ENCODE measurements at regions not wholly inside any gene's neighbourhood (a gene's known extent, or its start where the extent isn't known, plus 50 kb on each side); places are given as distances from the start of the nearest gene placed in this dataset.

DNA sequence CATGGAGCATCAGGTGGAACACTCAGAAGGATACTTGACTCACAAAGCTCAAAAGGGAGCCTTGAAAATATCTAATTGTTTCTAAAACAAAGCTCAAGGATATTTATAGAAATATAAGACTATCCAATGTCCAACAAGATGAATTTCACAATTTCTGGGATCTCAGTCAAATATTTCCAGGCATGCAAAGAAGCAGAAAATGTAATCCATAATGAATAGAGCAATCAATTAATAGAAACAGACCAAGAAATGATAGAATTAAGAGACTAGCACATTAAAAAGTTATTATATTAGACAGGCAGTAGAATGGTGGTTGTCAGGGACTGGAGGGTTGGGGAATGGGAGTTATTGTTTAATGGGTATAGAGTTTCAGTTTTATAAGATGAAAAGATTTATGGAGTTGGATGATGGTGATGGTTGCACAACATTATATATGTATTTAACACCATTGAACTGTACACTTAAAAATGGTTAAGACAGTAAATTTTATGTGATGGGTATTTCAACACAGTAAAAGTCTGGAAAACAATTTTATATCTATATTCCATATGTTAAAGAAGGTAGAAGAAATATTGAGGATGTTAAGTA, 189.9 kb upstream of the PIEZO2 start:
- TF ChIP-seq, protein P1, sequence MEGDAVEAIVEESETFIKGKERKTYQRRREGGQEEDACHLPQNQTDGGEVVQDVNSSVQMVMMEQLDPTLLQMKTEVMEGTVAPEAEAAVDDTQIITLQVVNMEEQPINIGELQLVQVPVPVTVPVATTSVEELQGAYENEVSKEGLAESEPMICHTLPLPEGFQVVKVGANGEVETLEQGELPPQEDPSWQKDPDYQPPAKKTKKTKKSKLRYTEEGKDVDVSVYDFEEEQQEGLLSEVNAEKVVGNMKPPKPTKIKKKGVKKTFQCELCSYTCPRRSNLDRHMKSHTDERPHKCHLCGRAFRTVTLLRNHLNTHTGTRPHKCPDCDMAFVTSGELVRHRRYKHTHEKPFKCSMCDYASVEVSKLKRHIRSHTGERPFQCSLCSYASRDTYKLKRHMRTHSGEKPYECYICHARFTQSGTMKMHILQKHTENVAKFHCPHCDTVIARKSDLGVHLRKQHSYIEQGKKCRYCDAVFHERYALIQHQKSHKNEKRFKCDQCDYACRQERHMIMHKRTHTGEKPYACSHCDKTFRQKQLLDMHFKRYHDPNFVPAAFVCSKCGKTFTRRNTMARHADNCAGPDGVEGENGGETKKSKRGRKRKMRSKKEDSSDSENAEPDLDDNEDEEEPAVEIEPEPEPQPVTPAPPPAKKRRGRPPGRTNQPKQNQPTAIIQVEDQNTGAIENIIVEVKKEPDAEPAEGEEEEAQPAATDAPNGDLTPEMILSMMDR (IDR thresholded peaks at IDR 0.05) = no peak
- TF ChIP-seq POLR2A (IDR thresholded peaks at IDR 0.05) (no peak), EP300 (IDR thresholded peaks at IDR 0.05) (no peak), POLR2AphosphoS5 (IDR thresholded peaks at IDR 0.05) (no peak)
